Hindlimb muscle (tissue), 1 donor: ENCODE measurements at regions not wholly inside any gene's neighbourhood (a gene's known extent, or its start where the extent isn't known, plus 50 kb on each side); places are given as distances from the start of the nearest gene placed in this dataset.
A peak's percentile ranks its signal among the peaks of the same experiment; 100 is the strongest.
"Not testable (repeated sequence)": the region's sequence is repeated elsewhere in the genome, so short reads cannot be mapped to it uniquely, and the experiment has no call there.

Source experiments
- DNase-seq: peaks from one replicate; pipeline ENCODE4 v3.0.0-alpha.2; 2013

GRCh38 chr2:181737302-181737701, 57.0 kb upstream of the NEUROD1 start:
- DNase-seq: not testable (repeated sequence)

DNA sequence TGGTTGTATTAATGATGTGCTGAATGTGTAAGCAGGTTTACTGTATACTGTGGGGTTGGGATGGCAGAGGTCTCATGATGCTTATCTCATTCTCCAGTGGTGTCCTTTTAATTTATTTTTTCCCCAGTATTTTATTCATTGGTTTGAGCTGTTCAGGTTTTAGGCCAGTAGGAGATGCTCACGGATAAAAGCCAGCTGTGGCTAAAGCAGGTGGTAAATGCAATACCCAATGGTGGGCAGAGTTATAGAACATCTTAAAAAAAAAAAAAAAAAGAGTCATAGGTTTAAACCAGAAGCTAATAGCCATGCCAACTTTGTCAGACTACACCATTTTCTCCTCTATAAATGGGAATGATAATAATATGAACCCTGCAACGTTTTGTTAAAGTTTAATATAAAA, 57.8 kb upstream of the NEUROD1 start:
- no peak for DNase-seq

GRCh38 chr2:181738563-181738962, 58.2 kb upstream of the NEUROD1 start:
- no peak for DNase-seq

DNA sequence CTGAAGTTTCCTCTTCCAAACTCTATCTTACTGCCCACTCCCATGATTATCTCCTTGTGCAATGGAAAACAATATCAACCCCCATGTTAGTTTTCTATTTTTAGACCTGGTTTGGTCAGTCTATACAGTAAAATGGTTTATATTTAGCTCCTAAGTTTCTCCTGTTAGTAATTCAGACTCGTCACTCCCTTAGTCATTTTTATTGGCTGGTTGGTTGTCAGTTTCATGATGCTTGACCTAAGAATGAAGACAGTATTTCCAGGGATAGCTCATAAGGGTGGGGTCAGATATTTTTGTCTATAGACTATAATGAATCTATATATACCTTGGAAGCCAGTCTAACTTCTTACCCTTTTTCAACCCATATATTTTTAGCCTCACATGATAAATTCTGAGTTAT, 61.4 kb upstream of the NEUROD1 start:
- DNase-seq: no peak

DNA sequence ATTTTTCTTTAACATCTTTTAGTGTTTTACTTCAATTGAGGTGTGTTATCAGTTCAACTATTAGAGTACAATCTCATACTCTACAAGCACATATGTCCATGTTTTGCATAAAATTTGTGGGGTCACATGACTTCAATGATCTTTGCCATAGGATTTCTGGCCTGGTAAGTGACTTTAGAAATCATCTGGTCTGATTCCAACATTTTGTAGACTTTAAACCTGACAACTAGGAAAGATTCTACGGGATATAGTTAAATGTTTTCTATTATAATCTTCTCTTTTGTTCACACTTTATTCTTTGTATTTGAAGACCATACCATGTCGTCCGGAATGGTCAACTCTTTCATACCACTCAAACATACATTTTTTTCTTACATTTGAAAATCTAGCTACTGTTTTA, 62.0 kb upstream of the NEUROD1 start:
- DNase-seq: no peak

DNA sequence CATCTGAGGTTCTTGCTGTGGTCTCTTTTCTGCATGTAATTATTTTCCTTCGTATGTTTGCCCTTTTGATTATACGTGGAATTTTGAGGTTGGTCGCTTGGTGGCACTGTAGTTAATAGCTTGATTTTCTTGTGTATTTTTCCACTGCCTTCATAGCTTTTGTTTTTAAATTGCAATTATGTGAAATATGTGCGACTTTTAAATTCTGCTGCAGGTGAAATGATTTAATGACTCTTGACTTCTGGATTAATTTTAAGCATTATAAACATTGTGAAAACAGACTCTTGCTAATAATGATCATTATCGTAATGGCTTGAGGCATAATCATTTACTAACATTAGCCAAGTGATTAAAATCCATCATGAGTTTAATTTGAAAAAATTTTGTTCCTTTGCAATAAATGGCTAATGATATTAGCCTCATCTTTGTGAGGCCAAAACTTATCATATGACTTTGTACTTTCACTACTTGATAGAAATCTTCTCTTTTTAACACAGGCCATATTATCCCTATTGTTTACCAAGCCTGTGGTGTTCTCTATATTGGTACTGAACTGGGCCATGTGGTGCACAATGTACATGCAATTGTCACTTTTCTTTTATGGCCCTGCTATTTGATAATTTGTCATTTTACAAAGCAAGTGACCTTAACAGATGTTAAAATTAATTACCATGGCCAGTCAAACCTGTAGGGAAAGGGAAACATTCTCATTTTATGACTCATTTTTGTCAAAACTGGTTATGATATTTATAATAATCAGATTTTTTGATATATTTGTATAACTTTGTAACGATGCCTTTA, 62.8 kb upstream of the NEUROD1 start:
- peak; percentile 52 for DNase-seq

DNA sequence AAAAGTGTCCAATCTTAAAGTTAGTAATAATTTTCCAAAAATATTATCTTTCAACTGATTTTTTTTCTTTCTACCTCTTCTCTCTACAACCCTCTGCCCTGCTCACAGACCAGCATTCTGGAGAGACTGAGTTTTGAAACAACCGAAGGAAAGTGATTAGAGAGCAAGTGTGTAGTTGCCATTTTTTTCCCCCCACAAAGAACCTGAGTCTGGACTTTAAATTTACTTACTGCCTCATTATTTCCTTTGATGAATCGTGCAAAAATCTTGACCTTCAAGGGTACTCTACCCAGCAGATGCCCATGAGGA, 63.4 kb upstream of the NEUROD1 start:
- DNase-seq: no peak

DNA sequence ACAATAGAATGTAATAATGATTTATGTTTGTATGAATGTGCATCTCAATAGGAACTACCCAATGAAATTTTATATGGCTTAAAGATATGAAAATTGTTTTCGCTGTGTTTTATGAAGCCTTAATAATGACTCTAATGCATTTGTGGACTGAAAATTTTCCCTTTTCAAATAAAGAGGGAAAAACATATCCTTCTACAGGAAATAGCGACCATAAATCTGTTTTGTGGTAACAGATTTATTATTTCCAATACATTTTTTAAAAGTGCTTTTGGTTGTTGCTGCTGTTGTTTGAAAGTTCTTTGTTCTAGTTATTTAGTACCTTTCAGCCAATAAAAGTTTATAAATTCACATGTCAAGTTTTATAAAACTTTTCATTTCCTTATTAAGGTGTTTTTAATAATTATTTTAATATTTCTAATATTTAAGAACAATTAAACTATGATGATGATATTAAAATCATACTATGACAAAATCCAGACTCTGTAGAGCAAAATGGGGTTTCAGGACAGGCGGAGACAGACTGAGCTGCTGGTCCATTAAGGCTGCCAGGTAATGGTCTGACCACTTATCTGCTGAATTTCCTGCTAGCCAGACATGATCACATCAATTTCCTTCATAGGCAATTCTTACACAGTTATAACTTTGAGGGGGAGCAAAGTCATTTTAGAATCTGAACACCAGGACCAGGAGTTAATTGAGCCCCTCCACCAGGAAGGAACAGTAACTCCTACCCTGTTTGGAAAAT, 65.7 kb upstream of the NEUROD1 start:
- no peak for DNase-seq

DNA sequence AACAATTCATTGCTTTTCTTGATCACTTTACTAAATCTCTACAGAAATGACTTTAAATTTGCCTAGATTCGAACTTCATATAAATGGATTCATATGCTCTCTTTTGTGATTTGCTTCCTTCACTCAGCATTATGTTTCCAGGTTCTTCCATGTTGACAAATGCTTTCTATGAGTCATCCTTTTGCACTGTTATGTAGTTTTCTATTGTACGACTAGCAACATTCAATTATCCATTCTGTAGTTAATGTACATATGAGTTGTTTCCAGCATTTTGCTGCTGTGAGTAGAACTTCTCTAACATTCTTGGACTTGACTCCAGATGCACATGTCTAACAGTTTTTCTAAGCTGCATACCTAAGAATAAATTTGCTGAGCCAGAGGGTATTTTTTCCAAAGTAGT, 66.5 kb upstream of the NEUROD1 start:
- no peak for DNase-seq

DNA sequence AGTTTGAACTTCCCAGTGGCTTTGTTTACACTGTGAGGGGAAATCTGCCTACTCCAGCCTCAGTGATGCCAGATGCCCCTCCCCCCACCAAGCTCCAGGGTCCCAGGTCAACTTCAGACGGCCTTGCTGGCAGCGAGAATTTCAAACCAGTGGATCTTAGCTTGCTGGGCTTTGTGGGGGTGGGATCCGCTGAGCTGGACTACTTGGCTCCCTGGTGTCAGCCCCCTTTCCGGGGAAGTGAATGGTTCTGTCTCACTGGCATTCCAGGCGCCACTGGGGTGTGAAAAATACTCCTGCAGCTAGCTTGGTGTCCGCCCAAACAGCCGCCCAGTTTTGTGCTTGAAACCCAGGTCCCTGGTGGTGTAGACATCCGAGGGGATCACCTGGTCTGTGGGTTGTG, 70.0 kb upstream of the NEUROD1 start:
- no peak for DNase-seq

GRCh38 chr2:181751266-181752030, 71.1 kb upstream of the NEUROD1 start:
- DNase-seq: no peak

GRCh38 chr2:181752301-181752700, 72.0 kb upstream of the NEUROD1 start:
- DNase-seq: no peak

GRCh38 chr2:181753686-181754085, 73.4 kb upstream of the NEUROD1 start:
- DNase-seq: no peak

DNA sequence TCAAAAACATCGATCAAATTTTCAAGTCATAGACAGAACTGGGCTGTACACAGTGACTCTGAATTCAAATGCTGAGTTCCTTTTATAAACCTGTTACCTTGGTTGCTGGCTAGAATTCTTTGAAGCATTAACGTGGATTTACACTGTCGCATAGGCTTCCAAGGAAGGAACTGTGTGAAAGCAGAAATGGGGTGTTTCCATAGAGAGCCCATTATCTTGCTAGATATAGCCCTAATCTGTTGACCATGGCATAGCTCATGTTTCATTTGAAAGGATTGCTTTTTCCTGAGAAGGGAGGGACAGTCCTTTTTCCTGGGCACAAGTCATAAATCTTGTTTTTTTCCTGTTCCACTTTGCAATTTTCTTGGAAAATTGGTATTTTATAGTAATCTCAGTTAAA, 73.8 kb upstream of the NEUROD1 start:
- DNase-seq: no peak

DNA sequence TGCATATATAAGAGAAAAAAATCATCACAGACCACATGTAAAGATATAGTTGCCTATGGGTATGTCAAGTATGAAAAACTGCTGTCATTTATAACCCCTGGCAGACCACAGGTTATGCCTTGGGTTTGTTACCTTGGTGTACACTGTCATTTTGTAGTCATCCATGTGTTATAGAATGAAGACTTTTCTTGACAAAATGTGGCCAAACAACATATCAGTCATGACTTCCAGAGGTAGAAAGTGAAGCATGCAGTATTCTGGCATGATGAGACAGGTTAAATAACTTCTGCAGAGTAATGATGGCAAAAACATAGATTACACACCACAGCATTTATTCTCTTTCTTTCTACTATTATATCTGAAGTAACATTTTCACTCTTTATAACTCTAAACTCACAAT, 74.9 kb upstream of the NEUROD1 start:
- no peak for DNase-seq

DNA sequence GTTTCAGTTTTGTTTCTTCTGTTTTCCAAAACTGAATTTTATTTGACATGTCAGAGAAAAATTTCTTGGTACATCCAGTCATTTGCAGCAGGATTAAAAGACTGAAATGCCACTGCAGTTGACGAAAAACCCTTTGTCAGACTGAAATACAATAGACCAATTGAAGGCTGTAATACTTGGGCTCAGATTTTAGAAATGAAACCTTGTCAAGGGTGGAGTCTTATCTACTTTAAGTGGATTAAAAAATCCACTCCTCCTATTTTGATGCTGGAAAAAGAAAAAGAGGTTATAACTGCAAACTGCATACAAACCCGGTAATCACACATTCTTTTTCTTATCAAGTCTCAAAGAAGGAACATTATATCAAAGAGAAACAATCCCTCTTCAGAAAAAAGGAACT, 80.2 kb upstream of the NEUROD1 start:
- no peak for DNase-seq

DNA sequence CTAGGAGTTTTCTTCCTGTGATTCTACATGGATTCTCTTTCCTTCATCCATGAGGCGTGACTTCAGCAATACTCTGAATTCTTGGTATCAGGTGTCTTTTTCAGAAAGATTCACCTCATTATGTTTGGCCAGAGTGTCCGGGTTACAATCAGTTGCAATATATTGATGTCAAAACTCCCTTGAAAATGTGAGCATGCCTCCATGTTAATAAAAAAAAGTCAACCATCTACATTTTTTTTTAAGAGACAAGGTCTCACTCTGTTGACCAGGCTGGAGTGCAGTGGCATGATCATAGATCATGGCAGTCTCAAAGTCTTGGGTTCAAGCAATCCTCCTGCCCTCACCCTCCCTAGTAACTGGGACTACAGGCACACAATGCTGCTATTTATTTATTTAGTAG, 80.9 kb upstream of the NEUROD1 start:
- no peak for DNase-seq

DNA sequence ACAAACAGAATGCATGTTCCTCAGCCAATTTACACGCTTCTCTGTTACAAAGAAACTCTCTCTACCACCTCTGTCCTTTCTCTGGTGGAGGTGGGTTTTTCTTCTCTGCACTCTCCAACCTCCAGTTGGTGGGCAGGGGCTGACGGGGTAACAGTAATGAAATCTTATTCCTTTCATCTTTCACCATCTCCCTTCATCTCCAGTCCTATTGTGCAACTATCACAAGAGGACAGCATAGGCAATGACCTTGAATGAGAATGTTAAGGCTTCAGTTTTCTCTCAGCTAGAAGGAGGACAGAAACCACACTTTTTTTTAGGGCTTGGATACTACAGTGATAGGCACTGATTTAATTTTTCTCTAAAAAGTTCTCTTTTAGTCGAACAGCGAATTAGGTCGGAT, 81.7 kb upstream of the NEUROD1 start:
- DNase-seq: no peak

DNA sequence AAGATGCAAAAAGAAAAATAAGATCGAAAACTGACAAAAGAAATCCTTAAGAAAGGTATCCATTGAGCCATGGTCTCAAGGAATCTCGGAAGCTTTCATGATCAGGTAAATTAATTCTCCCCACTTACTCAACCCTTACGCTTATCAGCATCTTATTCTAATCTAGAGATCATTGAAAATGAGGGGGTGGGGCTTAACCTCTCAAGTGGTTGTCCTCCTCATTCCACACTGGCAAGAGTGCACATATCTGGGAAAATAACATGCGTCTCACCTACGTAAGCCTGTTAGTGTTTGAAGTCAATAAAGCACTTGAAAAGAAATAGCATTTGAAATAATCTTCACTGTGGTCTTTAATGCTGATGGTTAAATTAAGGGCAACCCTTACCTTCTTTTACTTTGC, 82.5 kb upstream of the NEUROD1 start:
- no peak for DNase-seq

DNA sequence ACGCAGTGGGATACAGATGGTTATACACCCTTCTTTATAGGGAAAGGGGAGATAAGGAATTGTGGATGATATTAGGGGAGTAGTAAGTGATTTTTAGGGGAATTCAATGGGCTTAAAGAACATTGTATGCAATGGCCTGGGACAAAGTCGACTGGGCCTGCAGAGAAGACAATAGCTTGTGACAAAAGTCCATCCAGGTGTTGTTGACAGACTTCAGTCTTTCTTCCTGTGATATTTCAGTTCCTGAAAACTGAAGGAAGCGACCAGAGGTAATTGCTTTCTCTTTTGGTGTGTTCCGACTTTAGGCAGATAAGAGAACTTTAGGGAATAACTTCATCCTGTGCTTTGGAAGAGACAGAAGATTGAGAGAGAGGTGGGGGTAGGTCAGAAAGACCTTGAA, 83.1 kb upstream of the NEUROD1 start:
- DNase-seq: no peak

DNA sequence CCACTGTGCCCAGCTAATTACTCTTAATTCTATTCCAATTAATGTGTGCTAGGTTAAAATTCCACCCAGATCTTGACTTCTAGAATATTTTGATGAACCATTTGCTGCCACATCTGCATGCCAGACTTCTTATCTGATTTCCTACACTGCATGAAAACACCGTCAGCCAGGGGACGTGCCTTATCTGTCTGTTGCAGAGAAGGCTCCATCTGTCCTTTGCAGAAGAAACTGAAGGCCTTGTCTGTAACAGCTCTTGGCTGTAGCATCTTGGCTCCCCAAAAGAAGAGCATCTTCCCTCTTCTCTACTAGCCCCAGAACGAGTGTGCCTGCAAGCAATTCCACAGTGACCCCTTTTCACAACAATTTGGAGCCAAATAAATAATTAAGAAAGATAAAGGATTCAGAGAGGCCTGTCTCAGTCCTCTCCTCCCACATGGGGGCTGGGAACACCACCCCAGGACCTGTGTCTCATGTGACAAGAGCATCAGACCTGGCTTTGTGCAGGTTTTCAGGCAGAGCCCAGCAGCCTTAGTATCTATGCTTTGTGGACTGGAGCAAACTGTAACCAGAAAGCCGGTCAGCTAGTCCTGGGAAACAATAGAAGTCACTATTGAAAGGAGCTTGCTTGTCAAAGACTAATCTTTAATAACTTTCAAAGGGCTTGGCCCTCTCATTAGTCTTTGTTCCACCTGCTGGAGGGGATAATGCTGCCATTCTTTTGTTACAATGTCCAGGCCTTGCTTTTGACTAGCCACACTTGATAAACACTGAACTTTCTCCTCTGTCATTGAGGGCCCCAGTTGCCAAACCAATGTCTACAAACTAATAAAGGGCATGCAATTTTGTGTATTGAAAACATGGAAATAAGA, 84.0 kb upstream of the NEUROD1 start:
- no peak for DNase-seq

GRCh38 chr2:181766129-181766528, 85.8 kb upstream of the NEUROD1 start:
- DNase-seq: no peak

DNA sequence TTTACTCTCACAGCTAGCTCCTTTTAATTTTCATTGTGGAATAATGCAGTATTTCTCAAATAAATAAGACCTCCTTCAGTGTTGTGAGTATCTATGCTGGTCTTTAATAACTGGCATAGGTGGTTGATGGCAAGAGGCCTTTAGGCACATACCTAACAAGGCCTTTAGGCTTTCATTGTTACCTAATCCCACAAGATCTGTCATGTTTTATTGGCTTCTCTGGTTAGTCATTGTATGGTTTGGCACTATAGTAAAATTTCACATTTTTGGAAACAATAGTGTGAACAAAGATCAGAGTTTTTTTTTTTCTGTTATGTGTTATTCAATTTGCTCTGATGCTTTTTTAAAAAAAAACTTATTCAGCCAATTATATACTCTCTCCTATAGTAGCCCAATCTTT, 89.8 kb upstream of the NEUROD1 start:
- no peak for DNase-seq
